Omental fat pad (tissue), 3 donors: ENCODE measurements at regions not wholly inside any gene's neighbourhood (a gene's known extent, or its start where the extent isn't known, plus 50 kb on each side); places are given as distances from the start of the nearest gene placed in this dataset.

Experiments used
- ATAC-seq: fragments of 150-250 bp; one replicate; pipeline ENCODE4 v1.9.1; 2016; ENCODE audit warnings: mild to moderate bottlenecking, moderate library complexity; ENCODE audit not compliant: low FRiP score
- DNase-seq: peaks from one replicate; pipeline ENCODE4 v3.0.0-alpha.2; 2019; ENCODE audit warnings: low spot score
- TF ChIP-seq, protein P1 (sequence below), 3 donors: fragments of 450-650 bp; IDR thresholded peaks; one replicate each; pipeline ENCODE4 v1.5.1; 2016 to 2017; ENCODE audit warnings: antibody characterized with exemption in 3 of 3, mild to moderate bottlenecking in 3 of 3, moderate library complexity in 2 of 3

DNA sequence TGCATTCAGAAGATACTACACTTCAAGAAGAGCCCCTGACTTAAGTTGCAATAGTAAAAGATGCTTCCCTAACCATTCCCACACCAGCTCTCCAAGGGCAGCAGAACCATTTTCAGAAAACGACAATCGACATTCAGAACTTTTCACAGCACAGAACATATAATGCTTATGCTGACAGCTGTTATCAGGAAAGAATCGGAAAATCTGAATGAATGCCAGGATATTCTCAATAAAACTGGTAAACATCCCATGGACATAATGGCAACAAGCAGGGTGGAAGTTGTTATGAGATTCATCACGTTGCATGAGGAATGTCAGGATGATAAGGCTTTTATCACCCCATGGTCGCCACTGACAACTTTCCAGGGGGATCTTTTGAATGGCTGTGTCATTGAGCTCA, 246.6 kb upstream of the CHRM3 start:
- DNase-seq: no peak
- TF ChIP-seq, protein P1, sequence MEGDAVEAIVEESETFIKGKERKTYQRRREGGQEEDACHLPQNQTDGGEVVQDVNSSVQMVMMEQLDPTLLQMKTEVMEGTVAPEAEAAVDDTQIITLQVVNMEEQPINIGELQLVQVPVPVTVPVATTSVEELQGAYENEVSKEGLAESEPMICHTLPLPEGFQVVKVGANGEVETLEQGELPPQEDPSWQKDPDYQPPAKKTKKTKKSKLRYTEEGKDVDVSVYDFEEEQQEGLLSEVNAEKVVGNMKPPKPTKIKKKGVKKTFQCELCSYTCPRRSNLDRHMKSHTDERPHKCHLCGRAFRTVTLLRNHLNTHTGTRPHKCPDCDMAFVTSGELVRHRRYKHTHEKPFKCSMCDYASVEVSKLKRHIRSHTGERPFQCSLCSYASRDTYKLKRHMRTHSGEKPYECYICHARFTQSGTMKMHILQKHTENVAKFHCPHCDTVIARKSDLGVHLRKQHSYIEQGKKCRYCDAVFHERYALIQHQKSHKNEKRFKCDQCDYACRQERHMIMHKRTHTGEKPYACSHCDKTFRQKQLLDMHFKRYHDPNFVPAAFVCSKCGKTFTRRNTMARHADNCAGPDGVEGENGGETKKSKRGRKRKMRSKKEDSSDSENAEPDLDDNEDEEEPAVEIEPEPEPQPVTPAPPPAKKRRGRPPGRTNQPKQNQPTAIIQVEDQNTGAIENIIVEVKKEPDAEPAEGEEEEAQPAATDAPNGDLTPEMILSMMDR (IDR thresholded peaks at IDR 0.05): no peak
- no peak for ATAC-seq

DNA sequence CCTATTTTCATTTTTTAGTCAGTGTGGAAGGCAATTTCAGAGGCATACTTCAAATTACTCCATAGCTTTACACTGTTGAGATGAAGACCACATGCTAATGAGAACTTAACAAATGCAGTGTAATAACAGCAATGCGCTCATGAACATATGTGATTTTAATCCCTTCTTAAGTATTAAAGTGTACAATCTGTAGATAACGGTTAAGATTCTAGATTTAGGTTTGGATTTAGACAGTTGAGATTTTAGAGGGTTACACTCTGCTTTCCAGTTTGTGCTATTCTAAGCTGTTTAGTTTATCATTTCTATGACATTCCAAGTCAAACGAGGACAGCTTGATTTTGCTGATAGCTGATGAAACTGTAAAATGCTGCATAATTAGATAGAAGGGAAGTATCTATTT, 257.8 kb upstream of the CHRM3 start:
- no peak for ATAC-seq
- TF ChIP-seq, protein P1 (IDR thresholded peaks at IDR 0.05): no peak
- DNase-seq: no peak

DNA sequence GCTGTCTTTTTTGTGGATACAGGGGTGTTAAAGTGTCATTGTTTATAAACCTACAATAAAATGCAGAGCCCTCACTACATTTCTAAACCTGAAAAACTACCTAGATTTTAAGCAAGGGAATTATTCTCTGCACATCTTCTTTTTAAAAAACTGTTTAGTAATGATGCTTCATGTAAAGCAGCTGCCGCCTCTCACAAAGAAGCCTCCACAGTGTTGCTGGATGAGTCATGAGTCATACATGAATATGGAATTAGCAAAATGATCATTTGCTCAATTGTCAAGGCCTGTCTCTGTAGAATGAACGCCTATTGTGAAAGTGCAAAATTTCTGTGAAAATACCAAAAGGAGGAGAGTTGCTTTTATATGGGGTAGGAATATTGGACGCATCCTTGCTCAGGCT, 259.5 kb upstream of the CHRM3 start:
- ATAC-seq (no peak), DNase-seq (no peak)

DNA sequence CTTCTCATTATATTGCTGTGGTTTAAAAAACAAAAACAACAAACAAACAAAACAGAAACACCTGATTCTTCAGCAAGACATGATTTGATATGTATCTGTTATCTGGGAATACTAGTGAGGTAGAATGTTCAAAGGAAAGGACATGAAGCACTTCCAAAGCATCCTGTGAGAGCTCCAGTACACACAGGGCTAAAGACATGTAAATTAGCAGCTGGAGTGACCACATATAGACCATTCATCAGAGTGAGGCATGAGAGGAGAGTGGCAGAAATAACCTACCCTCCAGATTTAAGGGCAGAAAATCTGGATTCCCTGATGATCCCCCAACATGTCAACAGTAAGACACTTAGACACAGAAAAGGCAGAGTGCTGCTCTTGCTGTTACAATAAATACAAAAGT, 260.5 kb upstream of the CHRM3 start:
- TF ChIP-seq, protein P1 (IDR thresholded peaks at IDR 0.05): no peak
- DNase-seq (no peak), ATAC-seq (no peak)

More for the DNA sequence above, 259.5 kb upstream of the CHRM3 start:
- TF ChIP-seq, protein P1 (IDR thresholded peaks at IDR 0.05): no peak

DNA sequence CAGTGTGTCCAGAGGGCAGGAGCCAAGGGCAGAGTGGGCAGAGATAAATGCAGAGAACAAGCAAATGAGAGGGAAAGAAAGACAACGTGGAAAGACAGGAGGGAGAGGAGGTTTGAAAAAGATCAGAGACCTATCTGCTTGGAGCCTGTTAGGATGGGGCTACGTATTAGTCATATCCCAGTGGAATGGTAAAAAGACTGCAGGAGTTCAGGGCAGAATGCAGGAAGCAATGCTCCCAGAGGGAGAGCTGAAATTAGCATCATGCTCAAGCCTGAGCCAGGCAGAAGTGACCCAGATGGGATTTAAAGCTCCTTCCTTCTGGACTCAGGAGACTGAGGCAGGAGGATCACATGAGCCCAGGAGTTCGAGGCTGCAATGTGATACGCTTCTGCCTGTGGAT, 261.3 kb upstream of the CHRM3 start:
- DNase-seq: no peak
- TF ChIP-seq, protein P1 (IDR thresholded peaks at IDR 0.05): no peak
- ATAC-seq: no peak

DNA sequence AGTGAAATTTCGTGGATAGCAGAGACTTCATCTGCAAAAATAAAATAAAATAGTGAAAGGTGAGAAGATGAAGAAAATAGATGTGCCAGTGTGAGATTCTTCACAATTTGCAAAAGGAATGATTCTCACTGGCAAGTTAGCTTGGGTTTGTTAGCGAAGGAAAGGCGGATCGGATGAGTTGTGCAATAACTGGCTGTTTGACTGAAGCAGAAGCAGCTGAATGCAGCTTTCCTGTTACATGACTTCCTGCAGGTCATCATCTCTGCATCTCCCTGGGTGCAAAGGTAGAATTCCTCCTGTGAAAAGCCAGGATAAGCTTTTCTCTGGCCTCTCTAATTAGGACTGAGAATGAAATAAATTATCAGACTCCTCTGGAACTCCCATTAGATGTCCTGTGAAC, 263.1 kb upstream of the CHRM3 start:
- no peak for DNase-seq
- TF ChIP-seq, protein P1 (IDR thresholded peaks at IDR 0.05): no peak
- no peak for ATAC-seq

DNA sequence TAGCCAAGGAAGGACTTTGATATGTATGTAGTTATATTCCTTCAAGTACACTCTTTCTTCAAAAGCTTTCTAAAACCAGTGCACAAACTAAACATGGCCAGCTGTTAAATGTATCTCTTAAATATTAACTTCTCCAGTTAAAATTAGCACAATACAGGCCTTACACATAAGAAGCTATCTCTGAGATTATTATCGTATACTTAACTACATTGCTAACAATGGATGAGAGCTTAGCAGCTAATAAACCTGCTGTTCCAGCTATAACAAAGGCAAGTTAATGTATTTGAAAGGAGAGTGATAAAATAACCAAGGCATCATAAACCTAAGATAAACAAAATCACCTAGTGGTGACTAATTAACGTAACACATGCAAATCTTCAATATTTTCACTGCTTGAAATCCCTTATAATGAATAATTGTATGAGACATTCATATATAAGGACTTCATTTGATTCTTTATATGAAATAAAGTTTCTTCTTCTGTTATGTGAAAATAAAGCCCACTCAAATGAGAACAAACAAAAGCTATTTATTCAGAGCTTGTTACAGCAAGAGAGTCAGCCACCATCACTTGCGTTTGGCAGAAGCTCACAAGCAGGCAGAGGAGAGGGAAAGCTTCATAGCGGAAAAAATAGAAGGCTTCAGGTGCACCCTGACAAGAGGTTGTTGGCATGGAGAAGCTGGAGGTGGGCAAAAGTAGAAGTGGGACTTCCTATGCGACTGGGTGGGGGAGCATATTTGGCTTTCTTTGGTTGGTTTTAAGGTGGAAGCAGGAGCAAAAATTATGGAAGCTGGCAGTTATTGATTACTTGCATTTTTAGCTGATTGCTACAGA, 274.1 kb upstream of the CHRM3 start:
- DNase-seq (no peak), ATAC-seq (no peak)
- TF ChIP-seq, protein P1 (IDR thresholded peaks at IDR 0.05): no peak
